ENCODE measurements at regions not wholly inside any gene's neighbourhood (a gene's known extent, or its start where the extent isn't known, plus 50 kb on each side); places are given as distances from the start of the nearest gene placed in this dataset.

DNA sequence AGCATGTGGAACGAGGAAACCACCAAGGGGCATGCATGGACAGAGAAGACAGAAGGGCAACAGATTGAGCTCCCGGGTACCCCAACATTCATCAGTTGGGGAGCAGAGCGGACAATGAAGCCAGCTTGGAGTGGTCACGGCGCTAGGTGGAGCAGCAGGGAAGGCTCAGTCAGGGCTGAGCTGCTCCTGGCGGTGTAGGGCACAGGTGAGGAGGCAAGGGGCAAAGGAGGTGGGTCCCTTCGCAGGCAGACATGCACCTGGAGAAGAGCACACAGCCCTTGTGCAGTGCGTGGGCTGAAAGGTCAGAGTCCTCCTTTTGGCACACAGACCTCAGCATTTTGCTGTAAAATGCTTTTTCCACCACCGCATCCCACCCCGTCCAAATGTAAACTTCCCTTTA is 90.0 kb upstream of the SLC6A6 start:
- DNase-seq (ENCODE audit: low spot score) = no peak

GRCh38 chr3:14317057-14317553 is 85.3 kb upstream of the SLC6A6 start:
- no peak for DNase-seq (ENCODE audit: low spot score)

DNA sequence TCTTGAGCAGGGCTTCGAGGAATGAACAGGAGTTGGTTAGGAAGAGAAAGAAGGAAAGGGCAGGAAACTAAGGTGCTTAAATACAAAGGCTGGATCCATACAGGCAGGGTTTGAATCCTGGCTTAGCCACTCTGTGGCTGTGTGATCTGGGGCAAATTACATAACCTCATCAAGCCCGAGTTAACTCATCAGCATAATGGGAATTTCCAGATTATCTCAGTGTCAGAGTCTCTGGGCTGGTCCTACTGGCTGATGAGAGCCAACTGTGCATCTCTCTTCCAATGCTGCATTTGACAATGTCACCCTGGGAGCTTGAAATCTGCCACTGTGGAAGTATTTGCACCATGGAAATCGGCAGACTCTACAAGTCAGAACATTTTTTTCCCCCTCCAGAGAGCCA is 83.8 kb upstream of the SLC6A6 start:
- DNase-seq (ENCODE audit: low spot score) = no peak

DNA sequence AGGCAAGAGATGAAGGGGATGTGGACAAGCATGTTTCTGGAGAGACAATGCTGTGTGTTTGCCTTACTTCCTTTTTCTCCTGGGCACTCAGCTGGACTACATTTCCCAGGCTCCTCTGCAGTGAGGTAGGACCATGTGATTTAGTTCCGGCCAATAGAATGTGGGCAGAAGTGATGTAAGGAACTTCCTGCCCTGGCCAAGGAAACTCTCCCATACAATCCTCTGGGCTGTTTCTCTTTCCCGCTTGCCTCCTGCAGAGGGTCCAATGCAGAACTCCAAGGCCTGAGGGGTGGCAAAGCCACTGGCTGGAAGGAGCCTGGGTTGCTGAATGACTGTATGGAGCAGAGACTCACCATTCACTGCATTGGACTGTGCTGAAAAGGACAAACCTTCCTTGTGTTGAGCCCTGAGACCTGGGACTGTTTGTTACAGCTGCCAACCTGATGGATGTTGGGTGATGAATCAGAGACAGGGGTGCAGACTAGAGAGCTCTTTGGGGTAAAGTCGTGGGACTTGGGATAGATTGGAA is 82.7 kb upstream of the SLC6A6 start:
- no peak for DNase-seq (ENCODE audit: low spot score)

DNA sequence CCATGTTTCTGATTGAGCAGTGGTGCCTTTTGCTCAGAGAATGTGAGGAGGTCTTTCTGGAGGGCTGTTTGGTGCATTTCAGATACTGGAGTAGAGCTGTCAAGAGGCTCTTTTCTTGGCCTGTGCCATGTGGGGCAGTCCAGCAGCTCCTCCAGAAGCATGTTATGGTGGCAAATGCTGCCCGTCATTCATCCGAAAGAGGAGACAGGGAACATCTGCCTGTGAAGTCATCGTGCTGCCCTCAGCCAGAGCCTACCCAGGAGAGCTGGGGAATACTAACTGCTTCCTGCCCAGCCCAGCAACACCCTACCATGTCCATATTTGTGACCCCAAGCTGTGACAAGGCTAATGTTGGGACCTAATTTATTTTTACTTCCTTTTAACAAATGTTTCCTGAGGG is 82.2 kb upstream of the SLC6A6 start:
- no peak for DNase-seq (ENCODE audit: low spot score)

DNA sequence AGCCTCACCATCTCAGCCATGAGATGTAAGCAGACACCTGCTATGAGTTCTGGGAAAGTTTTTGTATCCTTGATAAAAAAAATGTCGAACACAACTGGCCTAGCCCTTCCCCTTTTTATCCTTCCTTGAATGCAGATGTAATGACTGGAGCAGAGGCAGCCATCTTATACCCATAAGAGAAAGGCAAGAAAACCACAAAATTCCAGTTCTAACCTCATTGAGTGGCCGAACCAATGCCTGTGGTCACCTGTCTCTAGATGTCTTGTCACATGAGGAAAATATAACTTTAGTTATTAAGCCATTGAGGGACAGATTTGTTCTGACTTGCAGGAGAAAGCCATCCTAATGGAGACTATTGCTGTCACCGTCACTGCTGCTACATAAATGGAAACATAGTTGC is 80.4 kb upstream of the SLC6A6 start:
- no peak for DNase-seq (ENCODE audit: low spot score)

DNA sequence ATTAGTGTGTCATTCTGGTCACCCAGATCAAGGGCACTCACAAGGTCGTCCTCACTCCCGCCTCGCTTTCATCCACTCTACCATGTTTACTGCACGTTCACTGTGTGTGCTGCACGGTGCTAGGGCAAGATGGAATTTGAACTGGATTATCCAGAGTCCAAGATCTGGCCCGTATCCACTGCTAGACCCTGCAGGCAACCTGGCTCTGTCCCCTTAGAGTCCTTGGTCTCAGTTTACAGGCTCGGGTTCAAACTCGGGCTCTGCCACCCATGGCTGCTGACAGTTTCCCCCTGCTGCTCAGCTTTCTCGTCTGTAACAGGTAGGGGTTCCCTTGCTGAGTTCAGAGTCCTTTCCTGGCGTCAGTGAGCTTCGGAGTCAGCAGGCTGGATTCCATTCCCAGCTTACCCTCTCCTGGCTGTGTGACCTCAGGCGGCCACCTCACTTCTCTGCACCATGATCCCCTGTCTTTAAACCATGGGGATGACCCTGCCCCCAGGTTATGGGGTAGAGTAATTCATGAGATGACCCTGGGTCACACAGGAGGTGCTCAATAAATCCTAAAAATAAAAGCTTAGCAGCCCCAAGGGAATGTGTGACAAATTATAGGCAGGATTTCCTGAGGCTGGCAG is 79.6 kb upstream of the SLC6A6 start:
- no peak for DNase-seq (ENCODE audit: low spot score)

- no peak for DNase-seq (ENCODE audit: low spot score)
Observed at GRCh38 chr3:14323401-14324223, 78.8 kb upstream of the SLC6A6 start.

DNA sequence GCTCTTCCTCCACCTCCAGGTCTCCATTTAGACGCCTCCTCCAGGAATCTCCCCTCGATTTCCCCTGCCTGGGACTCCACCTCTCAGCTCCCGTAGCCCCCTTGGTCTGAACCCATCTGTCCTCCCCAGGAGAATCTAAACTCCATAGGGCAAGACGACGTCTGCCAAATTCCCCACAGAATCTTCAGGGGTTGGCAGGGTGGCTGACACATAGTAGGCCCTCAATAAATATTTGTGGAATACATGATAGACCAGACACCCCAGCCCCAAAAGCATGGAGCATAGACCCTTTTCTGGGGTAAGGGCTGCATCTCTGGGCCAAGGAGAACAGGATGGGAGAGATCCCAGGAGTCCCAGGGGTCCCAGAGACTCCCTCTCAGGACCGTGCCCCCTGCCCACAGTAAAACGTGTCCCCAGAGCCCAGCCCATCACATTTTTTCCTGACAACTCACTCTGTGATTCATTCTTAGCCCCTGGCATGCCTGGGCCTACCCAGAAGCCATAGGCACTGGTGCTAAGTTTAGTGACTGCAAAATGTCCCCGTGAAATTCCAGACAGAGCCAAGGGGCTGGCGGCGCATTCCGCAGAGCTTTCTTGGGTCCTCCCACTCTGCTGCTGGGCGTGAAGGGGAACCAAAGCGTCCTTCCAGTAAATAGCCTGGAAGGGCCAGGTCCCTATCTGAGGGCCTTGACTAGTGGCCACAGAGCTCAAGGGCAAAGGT is 78.0 kb upstream of the SLC6A6 start:
- DNase-seq (ENCODE audit: low spot score) = no peak

DNA sequence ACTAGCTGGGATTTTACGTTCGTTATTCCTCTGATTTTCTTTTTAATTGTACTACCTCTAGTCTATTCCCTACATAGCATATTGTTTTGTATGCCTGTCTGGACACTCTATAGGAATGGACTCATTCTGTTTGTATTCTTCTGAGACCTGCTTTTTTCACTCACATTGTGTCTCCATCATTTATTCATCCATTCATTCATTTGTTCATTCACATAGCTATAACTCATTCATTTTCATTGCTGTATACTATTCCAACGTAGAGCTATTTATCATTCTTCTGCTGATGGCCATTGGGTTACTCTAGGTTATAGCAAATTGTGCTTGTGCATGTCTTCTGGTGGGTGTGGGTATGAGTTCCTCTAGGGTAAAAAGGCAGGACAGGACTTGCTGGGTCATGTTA is 74.0 kb upstream of the SLC6A6 start:
- no peak for DNase-seq (ENCODE audit: low spot score)

GRCh38 chr3:14329116-14329830 is 73.1 kb upstream of the SLC6A6 start:
- no peak for DNase-seq (ENCODE audit: low spot score)

- no peak for DNase-seq (ENCODE audit: low spot score)
Observed at GRCh38 chr3:14329842-14330241, 72.6 kb upstream of the SLC6A6 start.

- no peak for DNase-seq (ENCODE audit: low spot score)
Observed at GRCh38 chr3:14330508-14330907, 71.9 kb upstream of the SLC6A6 start.

GRCh38 chr3:14331251-14331650 is 71.2 kb upstream of the SLC6A6 start:
- DNase-seq (ENCODE audit: low spot score) = no peak

- DNase-seq (ENCODE audit: low spot score) = no peak
Observed at GRCh38 chr3:14332392-14332791, 70.0 kb upstream of the SLC6A6 start.

DNA sequence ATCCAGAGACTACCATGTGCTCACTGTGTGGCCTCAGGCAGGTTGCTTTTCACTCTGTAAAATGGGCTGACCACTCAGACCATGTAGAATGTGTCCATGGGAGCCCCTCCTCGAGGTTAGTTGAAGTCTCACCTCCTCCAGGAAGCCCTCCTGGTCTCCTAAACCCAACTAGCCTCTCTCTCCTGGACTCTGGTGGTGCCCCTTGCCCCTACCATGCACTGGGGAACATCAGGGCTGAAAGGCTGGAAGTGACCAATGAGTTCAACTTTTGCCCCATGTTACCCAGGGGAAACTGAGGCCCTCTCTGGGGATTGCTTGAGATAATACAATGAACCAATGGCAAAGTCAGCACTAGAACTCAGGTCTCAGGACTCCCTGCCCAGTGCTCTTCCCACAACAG is 69.2 kb upstream of the SLC6A6 start:
- DNase-seq (ENCODE audit: low spot score) = no peak

DNA sequence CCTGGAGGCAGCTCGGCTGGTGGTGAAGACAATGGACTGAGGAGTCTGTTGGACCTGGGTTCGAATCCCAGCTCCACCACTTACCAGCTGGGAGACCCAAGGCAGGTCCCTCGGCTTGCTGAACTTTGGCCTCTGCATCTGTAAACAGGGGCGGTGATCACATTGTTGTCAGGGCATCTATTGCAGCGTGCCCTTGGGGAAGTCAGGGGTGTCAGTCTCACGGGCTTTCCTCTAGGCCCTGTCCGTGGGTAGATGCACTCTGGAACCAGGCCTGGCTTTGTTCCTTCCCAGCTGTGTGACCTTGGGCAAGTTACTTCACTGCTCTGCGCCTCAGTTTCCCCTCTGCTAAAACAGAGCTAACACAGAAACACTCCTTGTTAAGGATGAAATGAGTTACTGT is 68.8 kb upstream of the SLC6A6 start:
- no peak for DNase-seq (ENCODE audit: low spot score)

DNA sequence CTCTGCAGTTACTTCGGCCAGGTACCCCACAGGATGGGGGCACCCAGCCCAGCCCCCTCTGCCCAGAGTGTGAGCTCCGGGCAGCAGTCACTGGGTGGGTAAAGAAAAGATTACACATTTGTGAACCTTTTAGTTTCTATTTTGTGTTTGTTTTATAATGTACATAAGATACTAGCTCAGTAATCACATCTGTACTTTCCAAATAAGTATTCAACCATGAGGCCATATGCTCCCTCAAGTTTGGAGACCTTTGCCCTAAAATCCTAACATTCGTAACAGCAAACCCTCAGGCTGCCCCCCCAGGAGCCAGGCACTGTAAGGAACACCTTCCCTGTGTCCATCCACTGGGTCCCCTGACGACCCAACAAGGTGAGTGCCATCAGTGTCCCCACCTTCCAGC is 68.3 kb upstream of the SLC6A6 start:
- no peak for DNase-seq (ENCODE audit: low spot score)

DNA sequence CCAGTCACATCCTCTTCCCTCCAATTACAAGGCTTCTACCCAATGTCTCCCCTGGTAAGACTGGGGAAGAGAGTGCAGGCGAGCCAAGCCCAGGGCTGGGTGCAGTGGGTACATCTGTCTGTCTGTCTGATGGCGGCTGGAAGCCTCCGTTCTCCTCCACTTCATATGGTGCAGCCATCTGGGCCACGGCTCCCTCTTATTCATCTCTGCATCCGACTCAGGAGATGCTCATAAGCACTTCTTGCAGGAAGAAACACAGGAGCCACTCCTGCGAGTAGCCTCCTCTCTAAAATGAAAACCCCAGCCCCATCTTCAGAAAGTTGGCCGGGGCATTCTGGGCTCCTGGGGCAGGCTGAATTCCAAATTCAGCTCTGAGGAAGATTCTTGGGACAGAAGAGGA is 67.5 kb upstream of the SLC6A6 start:
- DNase-seq (ENCODE audit: low spot score) = no peak

GRCh38 chr3:14335774-14336748 is 66.3 kb upstream of the SLC6A6 start:
- DNase-seq (ENCODE audit: low spot score) = no peak

All from hematopoietic multipotent progenitor cell treated with erythropoietin and hydrocortisone succinate and interleukin-3 and kit ligand, for 15 days (in vitro differentiated cells).